Activated CD4-positive, alpha-beta T cell treated with anti-CD3 and anti-CD28 coated beads, Interleukin-2, amount 50 U/mL, for 24 hours (primary cell): ENCODE measurements at regions not wholly inside any gene's neighbourhood (a gene's known extent, or its start where the extent isn't known, plus 50 kb on each side); places are given as distances from the start of the nearest gene placed in this dataset.
"Not testable (repeated sequence)": the region's sequence is repeated elsewhere in the genome, so short reads cannot be mapped to it uniquely, and the experiment has no call there.

Experiments used
- DNase-seq, 2 donors: peaks; one replicate each; pipeline ENCODE4 v3.0.0-alpha.2; 2020; ENCODE audit warnings: low read depth in 1 of 2, low spot score in 1 of 2

- no peak for DNase-seq
Measured at GRCh38 chr9:31908891-31909480, 475.5 kb upstream of the ACO1 start.

GRCh38 chr9:31912636-31913035 lies 471.8 kb upstream of the ACO1 start:
- no peak for DNase-seq

GRCh38 chr9:31916591-31917241 lies 467.7 kb upstream of the ACO1 start:
- DNase-seq, result no peak

GRCh38 chr9:31937737-31938136 lies 446.7 kb upstream of the ACO1 start:
- DNase-seq, result not testable (repeated sequence)

- no peak for DNase-seq
Measured at GRCh38 chr9:31950756-31951155, 433.7 kb upstream of the ACO1 start.

- no peak for DNase-seq
Measured at GRCh38 chr9:31958572-31958971, 425.9 kb upstream of the ACO1 start.

- DNase-seq, result no peak
Measured at GRCh38 chr9:31969552-31969951, 414.9 kb upstream of the ACO1 start.

GRCh38 chr9:31983895-31984294 lies 400.5 kb upstream of the ACO1 start:
- DNase-seq, result no peak

GRCh38 chr9:31996331-31996730 lies 388.1 kb upstream of the ACO1 start:
- DNase-seq, result no peak

- no peak for DNase-seq
Measured at GRCh38 chr9:32004431-32005076, 379.9 kb upstream of the ACO1 start.

GRCh38 chr9:32010322-32010721 lies 374.1 kb upstream of the ACO1 start:
- no peak for DNase-seq

- DNase-seq, result no peak
Measured at GRCh38 chr9:32011049-32011448, 373.4 kb upstream of the ACO1 start.

- no peak for DNase-seq
Measured at GRCh38 chr9:32015795-32016194, 368.6 kb upstream of the ACO1 start.

- DNase-seq, result no peak
Measured at GRCh38 chr9:32045513-32045912, 338.9 kb upstream of the ACO1 start.

- DNase-seq, result no peak
Measured at GRCh38 chr9:32067261-32067660, 317.2 kb upstream of the ACO1 start.

GRCh38 chr9:32069169-32069813 lies 315.2 kb upstream of the ACO1 start:
- no peak for DNase-seq

- no peak for DNase-seq
Measured at GRCh38 chr9:32069969-32070368, 314.5 kb upstream of the ACO1 start.

GRCh38 chr9:32072570-32072969 lies 311.9 kb upstream of the ACO1 start:
- no peak for DNase-seq

GRCh38 chr9:32092031-32092430 lies 292.4 kb upstream of the ACO1 start:
- no peak for DNase-seq

- no peak for DNase-seq
Measured at GRCh38 chr9:32117291-32117690, 267.2 kb upstream of the ACO1 start.

- DNase-seq, result no peak
Measured at GRCh38 chr9:32128546-32128945, 255.9 kb upstream of the ACO1 start.

GRCh38 chr9:32130709-32131108 lies 253.7 kb upstream of the ACO1 start:
- not testable (repeated sequence) for DNase-seq
